Caco-2 (cell line): ENCODE measurements at regions not wholly inside any gene's neighbourhood (a gene's known extent, or its start where the extent isn't known, plus 50 kb on each side); places are given as distances from the start of the nearest gene placed in this dataset.

Experiments
- BruUV-seq: library from RNA; stranded (reverse); fragments of 400-500 nt; replicated peaks from 2 replicates; lab custom pipeline; 2021; lab: Mats Ljungman, UMichigan
- CTCF ChIA-PET: fragments of 300-600 bp; sonication (Branson Sonifier 250); formaldehyde crosslinking; loops from one replicate; lab custom pipeline; 2022; ENCODE audit warnings: antibody characterized with exemption; lab: Charles Lee
- POLR2A ChIA-PET: fragments of 300-600 bp; sonication (Branson Sonifier 250); formaldehyde crosslinking; loops from one replicate; lab custom pipeline; 2022; ENCODE audit warnings: antibody characterized with exemption; lab: Charles Lee
- DNase-seq, 2 experiments: peaks; one replicate each; pipeline versions ENCODE4 v3.0.0 to v3.0.0-alpha.2; 2020 to 2022
- H3K27me3 ChIP-seq: replicated peaks from 2 replicates; pipeline ENCODE4 v1.6.0; 2011; ENCODE audit warnings: low read length; ENCODE audit not compliant: control insufficient read depth, insufficient read depth
- H3K36me3 ChIP-seq: 2 replicates; pipeline ENCODE4 v1.5.1; 2011; ENCODE audit warnings: low read length; ENCODE audit not compliant: control insufficient read depth, insufficient read depth
- H3K4me1 ChIP-seq: fragments of 250-450 bp; sonication (Bioruptor Pico); 2 replicates; pipeline ENCODE4 v1.5.1; 2020; ENCODE audit warnings: mild to moderate bottlenecking
- H3K4me3 ChIP-seq: 2 replicates; pipeline ENCODE4 v1.5.1; 2011; ENCODE audit warnings: low read depth, mild to moderate bottlenecking, control low read depth, low read length
- H3K9me3 ChIP-seq: fragments of 250-450 bp; sonication (Bioruptor Pico); 2 replicates; pipeline ENCODE4 v1.5.1; 2020; ENCODE audit warnings: mild to moderate bottlenecking, moderate library complexity
- H3K27ac Mint-ChIP-seq: one replicate; pipeline ENCODE4 v1.8.0; 2022; ENCODE audit warnings: mixed read lengths; ENCODE audit not compliant: unreplicated experiment
- H3K27me3 Mint-ChIP-seq: one replicate; pipeline ENCODE4 v1.8.0; 2022; ENCODE audit warnings: mixed read lengths; ENCODE audit not compliant: insufficient read depth, unreplicated experiment
- H3K36me3 Mint-ChIP-seq: one replicate; pipeline ENCODE4 v1.8.0; 2022; ENCODE audit warnings: mild to moderate bottlenecking, mixed read lengths; ENCODE audit not compliant: insufficient read depth, unreplicated experiment
- H3K4me1 Mint-ChIP-seq: one replicate; pipeline ENCODE4 v1.8.0; 2022; ENCODE audit warnings: low read depth, mixed read lengths; ENCODE audit not compliant: unreplicated experiment
- H3K4me3 Mint-ChIP-seq: one replicate; pipeline ENCODE4 v1.8.0; 2022; ENCODE audit warnings: mild to moderate bottlenecking, moderate library complexity, mixed read lengths; ENCODE audit not compliant: unreplicated experiment
- H3K9me3 Mint-ChIP-seq: one replicate; pipeline ENCODE4 v1.8.0; 2022; ENCODE audit warnings: mixed read lengths; ENCODE audit not compliant: unreplicated experiment
- CTCF ChIP-seq, 2 experiments: fragments of 200-600 bp in 1 of 2; IDR thresholded peaks; 1 replicate in 1 of 2; 2 replicates in 1 of 2; pipeline versions ENCODE4 v1.5.1 to v1.8.0; 2011 to 2022; ENCODE audit warnings: antibody characterized with exemption in 1 of 2, control low read depth in 1 of 2, inconsistent platforms in 1 of 2, low read depth in 1 of 2, low read length in 1 of 2, mild to moderate bottlenecking in 1 of 2, moderate library complexity in 1 of 2; ENCODE audit not compliant: insufficient read depth in 1 of 2, severe bottlenecking in 1 of 2, unreplicated experiment in 1 of 2
- intact Hi-C: fragments of 100-400 bp; cut with micrococcal nuclease; formaldehyde crosslinking; loops from one replicate; pipeline ENCODE4 v1.10.0; 2022; ENCODE audit not compliant: unreplicated experiment

DNA sequence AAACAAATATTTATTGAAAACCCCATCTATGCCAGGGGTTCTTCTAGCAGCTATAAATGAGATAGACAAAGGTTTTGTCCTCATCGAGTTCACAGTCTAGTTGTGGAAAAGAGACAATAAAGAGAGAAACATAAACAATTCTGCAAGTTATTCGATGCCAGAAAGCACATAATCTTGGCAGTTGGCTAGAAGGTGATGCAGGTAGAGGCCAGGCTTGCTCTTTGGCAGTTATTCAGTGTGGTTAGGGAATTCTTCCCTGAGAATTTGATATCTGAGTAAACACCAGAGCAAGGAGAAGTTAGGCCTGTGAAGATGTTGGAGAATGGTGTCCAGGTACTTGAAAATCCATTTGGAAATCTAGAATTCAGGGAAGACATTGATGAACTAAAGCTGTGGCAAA lies 547.4 kb downstream of the SLC4A3 start:
- DNase-seq = no peak
- H3K36me3 ChIP-seq = no peaks in the 10 kb centered on the region
- Mint-ChIP-seq H3K36me3 (no peaks in the 10 kb centered on the region), H3K9me3 (no peaks in the 10 kb centered on the region), H3K27ac (no peak overlapping the region), H3K4me1 (no peaks in the 10 kb centered on the region), H3K27me3 (no peaks in the 10 kb centered on the region), H3K4me3 (no peak overlapping the region)
- intact Hi-C loops = no loop called here
- H3K4me1 ChIP-seq = 0 out of 2 replicates have a peak, but pooled peaks cover 9% of the 10 kb centered on the region
- BruUV-seq = no TSS peak
- no peak for TF ChIP-seq CTCF (IDR thresholded peaks at IDR 0.05; ENCODE audit: insufficient read depth in 1 of 2, low read depth in 1 of 2, low read length in 1 of 2, severe bottlenecking in 1 of 2, unreplicated experiment in 1 of 2)
- no peaks in the 10 kb centered on the region for H3K9me3 ChIP-seq
- H3K4me3 ChIP-seq = no peak overlapping the region
- ChIA-PET POLR2A (no interaction called here), CTCF (no interaction called here)
- H3K27me3 ChIP-seq = no peaks in the 10 kb centered on the region

- Mint-ChIP-seq H3K27ac (no peak overlapping the region), H3K4me3 (no peak overlapping the region), H3K27me3 (no peaks in the 10 kb centered on the region), H3K9me3 (no peaks in the 10 kb centered on the region), H3K36me3 (no peaks in the 10 kb centered on the region), H3K4me1 (no peaks in the 10 kb centered on the region)
- ChIA-PET CTCF (no interaction called here), POLR2A (no interaction called here)
- intact Hi-C loops = no loop called here
- 0 out of 2 replicates have a peak, but pooled peaks cover 9% of the 10 kb centered on the region for H3K4me1 ChIP-seq
- no peak for TF ChIP-seq CTCF (IDR thresholded peaks at IDR 0.05; ENCODE audit: insufficient read depth in 1 of 2, low read depth in 1 of 2, low read length in 1 of 2, severe bottlenecking in 1 of 2, unreplicated experiment in 1 of 2)
- no peak for DNase-seq
- H3K36me3 ChIP-seq = no peaks in the 10 kb centered on the region
- no peaks in the 10 kb centered on the region for H3K9me3 ChIP-seq
- no peak overlapping the region for H3K4me3 ChIP-seq
- no TSS peak for BruUV-seq
- no peaks in the 10 kb centered on the region for H3K27me3 ChIP-seq
Measured at GRCh38 chr2:220175967-220176366, 548.5 kb downstream of the SLC4A3 start.

DNA sequence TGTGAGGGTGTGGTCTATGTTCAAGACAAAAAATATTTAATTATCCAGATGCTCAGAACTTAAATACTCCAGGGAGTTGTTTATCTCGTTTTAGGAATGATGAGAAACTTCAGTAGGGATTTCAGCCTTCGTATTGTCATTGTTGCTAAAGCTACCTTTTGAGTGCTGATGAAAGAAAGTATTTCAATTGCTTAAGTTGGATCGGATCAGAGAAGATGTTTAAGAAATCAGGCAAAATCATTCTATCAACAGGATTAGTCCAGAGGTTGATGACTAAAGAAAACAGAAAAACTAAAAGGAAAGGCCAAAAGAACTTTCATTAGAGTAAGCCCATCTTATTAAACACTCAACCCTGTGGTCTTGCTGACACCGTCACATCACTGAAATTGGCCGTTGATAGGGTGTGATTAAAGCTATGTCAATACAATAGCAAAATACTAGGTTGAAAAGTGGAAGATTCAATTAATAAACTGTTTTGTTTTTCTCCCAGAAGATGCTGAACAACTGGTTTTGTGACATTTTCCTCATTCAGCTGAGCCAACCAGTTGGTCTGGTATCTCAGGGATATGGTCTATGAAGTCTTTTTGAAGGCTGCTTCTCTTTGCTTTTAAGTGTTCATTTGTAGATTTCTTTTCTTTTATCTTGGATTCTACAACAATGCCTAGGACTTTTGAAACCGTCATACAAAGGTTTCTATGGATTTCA lies 551.7 kb downstream of the SLC4A3 start:
- Histone ChIP-seq H3K9me3 (no peaks in the 10 kb centered on the region), H3K36me3 (no peaks in the 10 kb centered on the region), H3K4me1 (0 out of 2 replicates have a peak, but pooled peaks cover 9% of the 10 kb centered on the region), H3K27me3 (no peaks in the 10 kb centered on the region), H3K4me3 (no peak overlapping the region)
- POLR2A ChIA-PET = no interaction called here
- BruUV-seq = no TSS peak
- H3K4me3 Mint-ChIP-seq = no peak overlapping the region
- H3K27me3 Mint-ChIP-seq = no peaks in the 10 kb centered on the region
- H3K9me3 Mint-ChIP-seq = no peaks in the 10 kb centered on the region
- intact Hi-C loops = no loop called here
- H3K4me1 Mint-ChIP-seq = peaks cover 6% of the 10 kb centered on the region
- CTCF ChIA-PET = no interaction called here
- DNase-seq = peak in 1 of 2 experiments; percentile 29
- no peak overlapping the region for H3K27ac Mint-ChIP-seq
- TF ChIP-seq CTCF (IDR thresholded peaks at IDR 0.05; ENCODE audit: insufficient read depth in 1 of 2, low read depth in 1 of 2, low read length in 1 of 2, severe bottlenecking in 1 of 2, unreplicated experiment in 1 of 2) = no peak
- H3K36me3 Mint-ChIP-seq = no peaks in the 10 kb centered on the region
